ENCODE measurements at regions not wholly inside any gene's neighbourhood (a gene's known extent, or its start where the extent isn't known, plus 50 kb on each side); places are given as distances from the start of the nearest gene placed in this dataset.

GRCh38 chrX:7205037-7205577, 57.2 kb upstream of the PUDP start:
- DNase-seq (ENCODE audit: extremely low read depth in 1 of 11, low read depth in 9 of 11, low spot score in 4 of 11) = no peak

DNA sequence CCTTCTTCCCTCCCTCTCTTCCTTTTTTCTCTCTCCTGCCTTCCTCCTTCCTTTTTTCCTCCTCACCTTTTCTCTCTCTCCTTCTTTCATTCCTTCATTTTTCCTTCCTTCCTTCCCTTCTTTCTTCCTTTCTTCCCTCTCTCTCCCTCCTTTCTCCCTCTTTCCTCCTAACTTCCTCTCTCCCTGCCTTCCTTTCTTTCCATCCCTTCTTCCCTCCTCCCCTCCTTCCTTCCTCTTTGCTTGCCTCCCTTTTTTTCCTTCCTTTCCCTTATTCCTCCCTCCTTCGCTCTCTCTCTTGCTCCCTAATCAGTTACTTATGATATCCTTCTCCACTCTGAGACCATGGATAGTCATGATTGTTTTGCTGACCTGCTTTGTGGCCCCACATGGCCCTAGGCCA, 56.7 kb upstream of the PUDP start:
- no peak for DNase-seq (ENCODE audit: extremely low read depth in 1 of 11, low read depth in 9 of 11, low spot score in 4 of 11)

GRCh38 chrX:7202206-7202605, 54.3 kb upstream of the PUDP start:
- DNase-seq (ENCODE audit: extremely low read depth in 1 of 11, low read depth in 9 of 11, low spot score in 4 of 11) = no peak

DNA sequence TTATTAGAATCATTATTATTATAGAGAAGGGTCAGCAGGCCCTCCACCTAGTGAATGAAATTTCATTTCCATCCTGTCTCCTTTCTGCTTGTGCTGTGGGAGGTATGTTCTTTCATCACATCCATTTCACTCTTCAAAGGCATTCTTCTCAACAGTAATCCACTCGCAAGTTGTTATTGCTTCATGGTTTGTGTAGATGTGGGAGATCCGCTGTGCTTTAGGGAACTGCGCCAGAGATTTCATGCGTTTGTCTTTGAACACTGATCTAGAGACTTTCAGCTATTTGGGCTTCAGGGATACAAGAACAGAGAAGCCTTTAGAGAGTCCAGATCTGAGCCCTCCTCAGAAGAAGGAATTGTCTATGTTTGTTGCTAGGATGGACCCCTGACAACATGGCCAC, 53.5 kb upstream of the PUDP start:
- DNase-seq (ENCODE audit: extremely low read depth in 1 of 11, low read depth in 9 of 11, low spot score in 4 of 11) = no peak

DNA sequence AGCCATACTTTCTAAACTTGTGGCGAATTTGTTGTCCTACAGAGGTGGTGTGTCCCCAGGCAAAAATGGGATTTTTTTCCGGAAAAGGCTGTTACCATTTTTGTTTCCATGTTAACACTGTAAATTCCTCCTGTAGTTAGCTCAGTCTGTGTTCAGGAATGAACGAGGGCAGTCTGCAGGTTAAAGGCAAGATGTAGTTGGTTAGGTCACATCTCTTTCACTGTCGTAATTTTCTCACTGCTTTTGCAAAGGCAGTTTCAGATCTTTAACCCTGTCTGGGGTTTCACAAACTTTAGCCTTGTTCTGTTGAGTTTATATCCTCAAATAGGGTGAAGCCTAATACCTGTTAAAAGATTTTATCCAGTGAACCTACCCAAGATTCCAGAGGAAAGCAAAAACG, 50.5 kb upstream of the PUDP start:
- no peak for DNase-seq (ENCODE audit: extremely low read depth in 1 of 11, low read depth in 9 of 11, low spot score in 4 of 11)

Data from renal cortex interstitium (tissue), 11 donors.